ENCODE measurements at regions not wholly inside any gene's neighbourhood (a gene's known extent, or its start where the extent isn't known, plus 50 kb on each side); places are given as distances from the start of the nearest gene placed in this dataset.

DNA sequence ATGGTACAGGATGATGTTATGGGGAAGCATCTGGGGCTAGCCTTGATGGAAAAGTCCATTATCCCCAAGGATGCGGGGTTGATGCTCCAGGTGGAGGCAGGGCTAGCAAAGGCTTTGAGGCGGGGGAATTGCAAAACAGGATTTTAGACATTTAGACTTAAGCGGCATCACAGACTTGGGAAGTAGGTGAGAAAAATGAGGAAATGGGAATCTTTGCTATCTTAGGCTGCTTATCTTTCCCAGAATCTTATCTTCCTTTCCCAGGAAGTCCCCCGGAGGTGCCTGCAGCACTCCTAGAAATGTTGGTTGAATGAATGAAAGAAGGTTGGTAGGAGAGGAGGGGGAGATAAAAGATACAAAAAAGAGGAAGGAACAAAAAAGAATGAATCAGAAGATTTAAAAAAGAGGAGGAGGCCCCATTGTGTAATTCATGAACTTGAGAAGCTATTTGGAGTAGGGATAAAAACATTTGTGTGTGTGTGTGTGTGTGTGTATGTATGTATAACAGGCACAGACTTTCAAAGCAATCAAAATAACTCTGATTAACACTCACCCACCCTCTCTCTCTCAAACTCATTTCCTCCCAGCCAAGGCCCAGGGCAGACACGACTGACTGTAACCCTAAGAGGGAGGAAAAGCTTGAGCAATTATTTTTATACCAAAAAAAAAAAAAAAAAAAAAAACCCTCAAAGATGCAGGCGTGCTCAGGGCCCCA, 62.5 kb upstream of the TBX3 start:
- TF ChIP-seq POLR2A (IDR thresholded peaks at IDR 0.05), result no peak
- TF ChIP-seq, protein P1, sequence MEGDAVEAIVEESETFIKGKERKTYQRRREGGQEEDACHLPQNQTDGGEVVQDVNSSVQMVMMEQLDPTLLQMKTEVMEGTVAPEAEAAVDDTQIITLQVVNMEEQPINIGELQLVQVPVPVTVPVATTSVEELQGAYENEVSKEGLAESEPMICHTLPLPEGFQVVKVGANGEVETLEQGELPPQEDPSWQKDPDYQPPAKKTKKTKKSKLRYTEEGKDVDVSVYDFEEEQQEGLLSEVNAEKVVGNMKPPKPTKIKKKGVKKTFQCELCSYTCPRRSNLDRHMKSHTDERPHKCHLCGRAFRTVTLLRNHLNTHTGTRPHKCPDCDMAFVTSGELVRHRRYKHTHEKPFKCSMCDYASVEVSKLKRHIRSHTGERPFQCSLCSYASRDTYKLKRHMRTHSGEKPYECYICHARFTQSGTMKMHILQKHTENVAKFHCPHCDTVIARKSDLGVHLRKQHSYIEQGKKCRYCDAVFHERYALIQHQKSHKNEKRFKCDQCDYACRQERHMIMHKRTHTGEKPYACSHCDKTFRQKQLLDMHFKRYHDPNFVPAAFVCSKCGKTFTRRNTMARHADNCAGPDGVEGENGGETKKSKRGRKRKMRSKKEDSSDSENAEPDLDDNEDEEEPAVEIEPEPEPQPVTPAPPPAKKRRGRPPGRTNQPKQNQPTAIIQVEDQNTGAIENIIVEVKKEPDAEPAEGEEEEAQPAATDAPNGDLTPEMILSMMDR (IDR thresholded peaks at IDR 0.05), result no peak

Measured in Peyer's patch (tissue), 4 donors.